ENCODE measurements at regions not wholly inside any gene's neighbourhood (a gene's known extent, or its start where the extent isn't known, plus 50 kb on each side); places are given as distances from the start of the nearest gene placed in this dataset.
A peak's percentile ranks its signal among the peaks of the same experiment; 100 is the strongest.

DNA sequence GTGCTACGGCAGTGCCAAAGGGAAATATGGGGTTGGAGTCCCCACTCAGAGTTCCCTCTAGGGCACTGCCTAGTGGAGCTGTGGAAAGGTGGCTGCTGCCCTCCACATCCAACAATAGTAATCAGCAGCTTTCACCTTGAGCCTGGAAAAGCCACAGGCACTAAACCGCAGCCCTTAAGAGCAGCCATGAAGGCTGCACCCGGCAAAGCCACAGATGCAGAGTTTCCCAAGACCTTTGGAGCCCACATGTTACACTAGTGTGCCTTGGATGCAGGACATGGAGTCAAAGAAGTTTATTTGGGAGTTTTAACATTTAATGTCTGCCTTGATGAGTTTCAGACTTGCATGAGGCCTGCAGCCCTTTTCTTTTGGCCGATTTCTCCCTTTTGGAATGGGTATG is 91.4 kb upstream of the HSF2 start:
- no peak overlapping the region for H3K27ac ChIP-seq (replicated peaks)
- no peak for DNase-seq (ENCODE audit: low read depth in 1 of 2, low spot score in 1 of 2)
- H3K4me3 ChIP-seq (replicated peaks; ENCODE audit: insufficient read depth, low read length), result no peak overlapping the region
- no peaks in the 10 kb centered on the region for H3K27me3 ChIP-seq (ENCODE audit: insufficient read depth, poor library complexity, severe bottlenecking)
- TF ChIP-seq, protein P1, sequence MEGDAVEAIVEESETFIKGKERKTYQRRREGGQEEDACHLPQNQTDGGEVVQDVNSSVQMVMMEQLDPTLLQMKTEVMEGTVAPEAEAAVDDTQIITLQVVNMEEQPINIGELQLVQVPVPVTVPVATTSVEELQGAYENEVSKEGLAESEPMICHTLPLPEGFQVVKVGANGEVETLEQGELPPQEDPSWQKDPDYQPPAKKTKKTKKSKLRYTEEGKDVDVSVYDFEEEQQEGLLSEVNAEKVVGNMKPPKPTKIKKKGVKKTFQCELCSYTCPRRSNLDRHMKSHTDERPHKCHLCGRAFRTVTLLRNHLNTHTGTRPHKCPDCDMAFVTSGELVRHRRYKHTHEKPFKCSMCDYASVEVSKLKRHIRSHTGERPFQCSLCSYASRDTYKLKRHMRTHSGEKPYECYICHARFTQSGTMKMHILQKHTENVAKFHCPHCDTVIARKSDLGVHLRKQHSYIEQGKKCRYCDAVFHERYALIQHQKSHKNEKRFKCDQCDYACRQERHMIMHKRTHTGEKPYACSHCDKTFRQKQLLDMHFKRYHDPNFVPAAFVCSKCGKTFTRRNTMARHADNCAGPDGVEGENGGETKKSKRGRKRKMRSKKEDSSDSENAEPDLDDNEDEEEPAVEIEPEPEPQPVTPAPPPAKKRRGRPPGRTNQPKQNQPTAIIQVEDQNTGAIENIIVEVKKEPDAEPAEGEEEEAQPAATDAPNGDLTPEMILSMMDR (IDR thresholded peaks at IDR 0.05; ENCODE audit: insufficient read depth, low read length), result no peak
- no peak for TF ChIP-seq GABPA (IDR thresholded peaks at IDR 0.05; ENCODE audit: low read depth)
- TF ChIP-seq POLR2AphosphoS5 (IDR thresholded peaks at IDR 0.05; ENCODE audit: low read depth), result no peak
- TF ChIP-seq, protein P2, sequence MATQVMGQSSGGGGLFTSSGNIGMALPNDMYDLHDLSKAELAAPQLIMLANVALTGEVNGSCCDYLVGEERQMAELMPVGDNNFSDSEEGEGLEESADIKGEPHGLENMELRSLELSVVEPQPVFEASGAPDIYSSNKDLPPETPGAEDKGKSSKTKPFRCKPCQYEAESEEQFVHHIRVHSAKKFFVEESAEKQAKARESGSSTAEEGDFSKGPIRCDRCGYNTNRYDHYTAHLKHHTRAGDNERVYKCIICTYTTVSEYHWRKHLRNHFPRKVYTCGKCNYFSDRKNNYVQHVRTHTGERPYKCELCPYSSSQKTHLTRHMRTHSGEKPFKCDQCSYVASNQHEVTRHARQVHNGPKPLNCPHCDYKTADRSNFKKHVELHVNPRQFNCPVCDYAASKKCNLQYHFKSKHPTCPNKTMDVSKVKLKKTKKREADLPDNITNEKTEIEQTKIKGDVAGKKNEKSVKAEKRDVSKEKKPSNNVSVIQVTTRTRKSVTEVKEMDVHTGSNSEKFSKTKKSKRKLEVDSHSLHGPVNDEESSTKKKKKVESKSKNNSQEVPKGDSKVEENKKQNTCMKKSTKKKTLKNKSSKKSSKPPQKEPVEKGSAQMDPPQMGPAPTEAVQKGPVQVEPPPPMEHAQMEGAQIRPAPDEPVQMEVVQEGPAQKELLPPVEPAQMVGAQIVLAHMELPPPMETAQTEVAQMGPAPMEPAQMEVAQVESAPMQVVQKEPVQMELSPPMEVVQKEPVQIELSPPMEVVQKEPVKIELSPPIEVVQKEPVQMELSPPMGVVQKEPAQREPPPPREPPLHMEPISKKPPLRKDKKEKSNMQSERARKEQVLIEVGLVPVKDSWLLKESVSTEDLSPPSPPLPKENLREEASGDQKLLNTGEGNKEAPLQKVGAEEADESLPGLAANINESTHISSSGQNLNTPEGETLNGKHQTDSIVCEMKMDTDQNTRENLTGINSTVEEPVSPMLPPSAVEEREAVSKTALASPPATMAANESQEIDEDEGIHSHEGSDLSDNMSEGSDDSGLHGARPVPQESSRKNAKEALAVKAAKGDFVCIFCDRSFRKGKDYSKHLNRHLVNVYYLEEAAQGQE (IDR thresholded peaks at IDR 0.05; ENCODE audit: insufficient replicate concordance, low read depth), result no peak
- no peak for TF ChIP-seq SPI1 (IDR thresholded peaks at IDR 0.05; ENCODE audit: borderline replicate concordance, low read depth)

GRCh38 chr6:122315842-122316241 is 83.6 kb upstream of the HSF2 start:
- no peak overlapping the region for H3K27ac ChIP-seq (replicated peaks)
- H3K4me3 ChIP-seq (replicated peaks; ENCODE audit: insufficient read depth, low read length), result no peak overlapping the region
- TF ChIP-seq GABPA (IDR thresholded peaks at IDR 0.05; ENCODE audit: low read depth) (no peak), SPI1 (IDR thresholded peaks at IDR 0.05; ENCODE audit: borderline replicate concordance, low read depth) (no peak), POLR2AphosphoS5 (IDR thresholded peaks at IDR 0.05; ENCODE audit: low read depth) (no peak)
- TF ChIP-seq, protein P1 (IDR thresholded peaks at IDR 0.05; ENCODE audit: insufficient read depth, low read length), result no peak
- TF ChIP-seq, protein P2 (IDR thresholded peaks at IDR 0.05; ENCODE audit: insufficient replicate concordance, low read depth), result no peak
- DNase-seq (ENCODE audit: low read depth in 1 of 2, low spot score in 1 of 2), result no peak
- H3K27me3 ChIP-seq (ENCODE audit: insufficient read depth, poor library complexity, severe bottlenecking), result no peaks in the 10 kb centered on the region

DNA sequence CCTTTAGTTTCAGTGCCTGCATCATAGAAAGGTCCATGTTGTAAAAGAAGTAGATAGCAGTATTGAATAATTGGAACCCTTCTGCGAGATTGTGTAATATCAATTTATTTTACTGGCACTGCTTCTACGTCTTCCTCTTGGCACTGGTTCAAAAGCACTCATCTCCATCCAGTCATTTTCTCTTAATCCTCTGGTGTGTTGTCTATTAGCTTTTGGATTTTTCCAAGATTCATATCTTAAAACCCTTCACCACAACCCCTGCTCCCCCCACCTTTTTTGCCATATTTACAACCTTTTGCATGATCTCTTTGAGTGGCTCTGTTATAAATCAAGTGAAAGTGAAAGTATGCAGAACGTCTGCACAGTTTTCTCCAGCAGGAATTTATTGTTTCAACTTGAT is 76.6 kb upstream of the HSF2 start:
- H3K27me3 ChIP-seq (ENCODE audit: insufficient read depth, poor library complexity, severe bottlenecking), result no peaks in the 10 kb centered on the region
- TF ChIP-seq GABPA (IDR thresholded peaks at IDR 0.05; ENCODE audit: low read depth), result no peak
- TF ChIP-seq, protein P2 (IDR thresholded peaks at IDR 0.05; ENCODE audit: insufficient replicate concordance, low read depth), result no peak
- TF ChIP-seq SPI1 (IDR thresholded peaks at IDR 0.05; ENCODE audit: borderline replicate concordance, low read depth), result no peak
- no peak for TF ChIP-seq POLR2AphosphoS5 (IDR thresholded peaks at IDR 0.05; ENCODE audit: low read depth)
- TF ChIP-seq, protein P1 (IDR thresholded peaks at IDR 0.05; ENCODE audit: insufficient read depth, low read length), result no peak
- no peak overlapping the region for H3K27ac ChIP-seq (replicated peaks)
- H3K4me3 ChIP-seq (replicated peaks; ENCODE audit: insufficient read depth, low read length), result peak overlapping the region; percentile 8; the same call in 1 of the 2 replicates
- DNase-seq (ENCODE audit: low read depth in 1 of 2, low spot score in 1 of 2), result no peak
